Epidermal melanocyte (primary cell): ENCODE measurements at regions not wholly inside any gene's neighbourhood (a gene's known extent, or its start where the extent isn't known, plus 50 kb on each side); places are given as distances from the start of the nearest gene placed in this dataset.

Experiments used
- DNase-seq: peaks from one replicate; pipeline ENCODE4 v3.0.0; 2011; ENCODE audit warnings: low spot score; ENCODE audit not compliant: insufficient read length

- no peak for DNase-seq
These were observed 190.5 kb downstream of the TOMM20 start for GRCh38 chr1:234938135-234938534.

GRCh38 chr1:234936612-234937389 lies 191.8 kb downstream of the TOMM20 start:
- no peak for DNase-seq

- no peak for DNase-seq
These were observed 194.0 kb downstream of the TOMM20 start for GRCh38 chr1:234934611-234935033.

- no peak for DNase-seq
These were observed 195.2 kb downstream of the TOMM20 start for GRCh38 chr1:234933475-234933874.

- no peak for DNase-seq
These were observed 195.9 kb downstream of the TOMM20 start for GRCh38 chr1:234932511-234933430.

GRCh38 chr1:234932106-234932505 lies 196.5 kb downstream of the TOMM20 start:
- DNase-seq: no peak

GRCh38 chr1:234931404-234931973 lies 197.1 kb downstream of the TOMM20 start:
- DNase-seq: no peak

GRCh38 chr1:234929369-234929768 lies 199.3 kb downstream of the TOMM20 start:
- DNase-seq: no peak

- DNase-seq: no peak
These were observed 200.0 kb downstream of the TOMM20 start for GRCh38 chr1:234928642-234929041.

- no peak for DNase-seq
These were observed 200.5 kb downstream of the TOMM20 start for GRCh38 chr1:234927971-234928640.

- no peak for DNase-seq
These were observed 201.2 kb downstream of the TOMM20 start for GRCh38 chr1:234927312-234927970.

GRCh38 chr1:234926559-234927311 lies 201.9 kb downstream of the TOMM20 start:
- DNase-seq: no peak

GRCh38 chr1:234926264-234926558 lies 202.4 kb downstream of the TOMM20 start:
- no peak for DNase-seq

- peak; percentile 87 for DNase-seq
These were observed 203.0 kb downstream of the TOMM20 start for GRCh38 chr1:234925440-234926263.

- no peak for DNase-seq
These were observed 203.9 kb downstream of the TOMM20 start for GRCh38 chr1:234924450-234925355.

- no peak for DNase-seq
These were observed 205.0 kb downstream of the TOMM20 start for GRCh38 chr1:234923626-234924025.

GRCh38 chr1:234922987-234923386 lies 205.7 kb downstream of the TOMM20 start:
- DNase-seq: no peak

- no peak for DNase-seq
These were observed 207.2 kb downstream of the TOMM20 start for GRCh38 chr1:234921266-234922062.
